Transverse colon (tissue), 4 donors: ENCODE measurements at regions not wholly inside any gene's neighbourhood (a gene's known extent, or its start where the extent isn't known, plus 50 kb on each side); places are given as distances from the start of the nearest gene placed in this dataset.

ENCODE experiments used
- DNase-seq: peaks from one replicate; pipeline ENCODE4 v3.0.0-alpha.2; 2019
- H3K27ac ChIP-seq, 4 donors: fragments of 200-600 bp; sonication (generic); 2 replicates each; pipeline ENCODE4 v1.5.1; 2016 to 2018; ENCODE audit warnings: inconsistent platforms in 4 of 4
- H3K27me3 ChIP-seq: fragments of 200-600 bp; sonication (generic); 2 replicates; pipeline ENCODE4 v1.5.1; 2017; ENCODE audit warnings: inconsistent platforms
- H3K36me3 ChIP-seq, 4 donors: fragments of 200-600 bp; sonication (generic); 2 replicates each; pipeline ENCODE4 v1.5.1; 2017 to 2019; ENCODE audit warnings: inconsistent platforms in 4 of 4
- H3K4me1 ChIP-seq, 4 donors: fragments of 200-600 bp; sonication (generic); 2 replicates each; pipeline ENCODE4 v1.5.1; 2017 to 2020; ENCODE audit warnings: inconsistent platforms in 4 of 4
- H3K4me3 ChIP-seq, 4 donors: fragments of 200-600 bp; sonication (generic); 1 replicate in 1 of 4; 2 replicates in 3 of 4; pipeline versions ENCODE4 v1.5.1 to v1.6.1; 2017 to 2019; ENCODE audit warnings: inconsistent platforms in 4 of 4
- H3K9me3 ChIP-seq, 2 donors: fragments of 200-600 bp; sonication (generic); 2 replicates each; pipeline ENCODE4 v1.5.1; 2017 to 2019; ENCODE audit warnings: inconsistent platforms in 2 of 2
- EP300 ChIP-seq: sonication (generic); formaldehyde crosslinking; IDR thresholded peaks from one replicate; pipeline ENCODE4 v1.6.1; 2017; ENCODE audit warnings: antibody characterized with exemption, low read depth
- POLR2A ChIP-seq: fragments of 450-650 bp; IDR thresholded peaks from one replicate; pipeline ENCODE4 v1.6.1; 2016; ENCODE audit warnings: antibody characterized with exemption, mild to moderate bottlenecking, moderate library complexity
- POLR2AphosphoS5 ChIP-seq, 3 donors: sonication (generic); formaldehyde crosslinking; IDR thresholded peaks; one replicate each; pipeline ENCODE4 v1.6.1; 2016; ENCODE audit warnings: antibody characterized with exemption in 3 of 3
- WGBS, 2 donors: methylation state at CpG; one replicate each; pipeline ENCODE4 v1.1.5; 2018; ENCODE audit warnings: low coverage in 1 of 2; 5-methylcytosine and 5-hydroxymethylcytosine counted together
- in situ Hi-C, 4 donors: fragments of 200-750 bp; cut with MboI; loops; one replicate each; pipeline versions ENCODE4 v1.15.0 to v1.15.1; 2017; ENCODE audit warnings: low sequenced_read_pairs in 3 of 4, low pct_ligation_motif_present in 1 of 4, low pct_unique_long_range_greater_than_20kb in 1 of 4
- intact Hi-C: fragments of 100-400 bp; cut with DNase I; formaldehyde crosslinking; loops from one replicate; pipeline ENCODE4 v1.15.1; 2023; ENCODE audit warnings: low total_unique reads
- TF ChIP-seq, protein P1 (sequence below), 5 experiments: fragments of 200-600 bp in 3 of 5; fragments of 450-650 bp in 2 of 5; sonication (generic) in 3 of 5; IDR thresholded peaks; 1 replicate in 2 of 5; 2 replicates in 3 of 5; pipeline ENCODE4 v1.5.1; 2016 to 2017; ENCODE audit warnings: antibody characterized with exemption in 5 of 5, inconsistent platforms in 3 of 5, mild to moderate bottlenecking in 2 of 5, moderate library complexity in 1 of 5

DNA sequence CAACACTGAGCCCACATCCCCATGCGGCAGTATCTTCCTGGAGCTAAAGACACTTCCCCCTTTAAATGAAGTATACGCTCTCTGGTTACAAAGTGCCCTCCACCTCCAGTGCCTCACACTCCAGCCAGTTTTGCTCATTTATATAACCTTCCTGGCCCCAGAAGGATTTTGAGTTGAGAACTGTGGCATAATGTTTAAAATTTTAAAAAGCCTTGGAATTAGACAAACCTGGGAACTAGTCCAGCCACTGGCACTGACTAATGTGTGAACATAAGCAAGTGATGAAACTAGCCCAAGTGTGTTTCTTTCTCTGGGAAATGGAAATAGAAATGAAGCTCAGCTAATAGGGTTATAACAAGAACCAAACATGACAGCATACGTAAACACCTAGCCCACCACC, 723.7 kb upstream of the USP15 start:
- no peak overlapping the region for H3K4me3 ChIP-seq
- in situ Hi-C loops, result no loop called here
- no peaks in the 10 kb centered on the region for H3K36me3 ChIP-seq
- intact Hi-C loops, result no loop called here
- 70 to 88% methylated on average over 3 of the region's 3 CpGs for WGBS, 2 donors
- no peak overlapping the region for H3K27ac ChIP-seq
- TF ChIP-seq, protein P1, sequence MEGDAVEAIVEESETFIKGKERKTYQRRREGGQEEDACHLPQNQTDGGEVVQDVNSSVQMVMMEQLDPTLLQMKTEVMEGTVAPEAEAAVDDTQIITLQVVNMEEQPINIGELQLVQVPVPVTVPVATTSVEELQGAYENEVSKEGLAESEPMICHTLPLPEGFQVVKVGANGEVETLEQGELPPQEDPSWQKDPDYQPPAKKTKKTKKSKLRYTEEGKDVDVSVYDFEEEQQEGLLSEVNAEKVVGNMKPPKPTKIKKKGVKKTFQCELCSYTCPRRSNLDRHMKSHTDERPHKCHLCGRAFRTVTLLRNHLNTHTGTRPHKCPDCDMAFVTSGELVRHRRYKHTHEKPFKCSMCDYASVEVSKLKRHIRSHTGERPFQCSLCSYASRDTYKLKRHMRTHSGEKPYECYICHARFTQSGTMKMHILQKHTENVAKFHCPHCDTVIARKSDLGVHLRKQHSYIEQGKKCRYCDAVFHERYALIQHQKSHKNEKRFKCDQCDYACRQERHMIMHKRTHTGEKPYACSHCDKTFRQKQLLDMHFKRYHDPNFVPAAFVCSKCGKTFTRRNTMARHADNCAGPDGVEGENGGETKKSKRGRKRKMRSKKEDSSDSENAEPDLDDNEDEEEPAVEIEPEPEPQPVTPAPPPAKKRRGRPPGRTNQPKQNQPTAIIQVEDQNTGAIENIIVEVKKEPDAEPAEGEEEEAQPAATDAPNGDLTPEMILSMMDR (IDR thresholded peaks at IDR 0.05), result no peak
- TF ChIP-seq POLR2A, result no peak
- no peak for TF ChIP-seq EP300
- TF ChIP-seq POLR2AphosphoS5 (IDR thresholded peaks at IDR 0.05), result no peak
- no peaks in the 10 kb centered on the region for H3K4me1 ChIP-seq
- H3K9me3 ChIP-seq, result no peaks in the 10 kb centered on the region
- DNase-seq, result no peak
- H3K27me3 ChIP-seq, result no peaks in the 10 kb centered on the region

DNA sequence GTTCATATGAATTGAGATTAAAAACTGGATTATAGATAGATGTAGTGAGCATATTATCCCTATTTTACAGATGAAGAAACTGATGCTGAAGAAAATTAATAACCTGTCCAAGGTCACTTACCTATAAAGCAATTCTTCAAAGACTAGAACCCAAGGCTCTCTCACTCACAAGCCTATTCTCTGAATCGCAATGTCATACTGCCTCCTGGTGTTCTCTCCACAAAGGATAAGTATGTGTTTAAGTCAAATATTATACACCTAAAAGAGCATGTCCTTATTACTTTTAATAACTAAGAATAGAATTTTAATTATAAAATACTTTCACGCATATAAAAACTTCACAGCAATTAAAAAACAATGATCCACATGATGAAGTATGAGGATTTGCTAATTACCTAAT, 721.3 kb upstream of the USP15 start:
- H3K4me1 ChIP-seq, result no peaks in the 10 kb centered on the region
- H3K9me3 ChIP-seq, result no peaks in the 10 kb centered on the region
- no peak overlapping the region for H3K27ac ChIP-seq
- WGBS, 2 donors, result 87% methylated on average over 2 of the region's 2 CpGs
- no peak for DNase-seq
- no peaks in the 10 kb centered on the region for H3K36me3 ChIP-seq
- H3K4me3 ChIP-seq, result peak overlapping the region in 1 of 4 donors; percentile 5
- TF ChIP-seq, protein P1 (IDR thresholded peaks at IDR 0.05), result no peak
- no peak for TF ChIP-seq POLR2AphosphoS5 (IDR thresholded peaks at IDR 0.05)
- TF ChIP-seq POLR2A, result no peak
- TF ChIP-seq EP300, result no peak
- no peaks in the 10 kb centered on the region for H3K27me3 ChIP-seq
- in situ Hi-C loops, result no loop called here
- intact Hi-C loops, result no loop called here

DNA sequence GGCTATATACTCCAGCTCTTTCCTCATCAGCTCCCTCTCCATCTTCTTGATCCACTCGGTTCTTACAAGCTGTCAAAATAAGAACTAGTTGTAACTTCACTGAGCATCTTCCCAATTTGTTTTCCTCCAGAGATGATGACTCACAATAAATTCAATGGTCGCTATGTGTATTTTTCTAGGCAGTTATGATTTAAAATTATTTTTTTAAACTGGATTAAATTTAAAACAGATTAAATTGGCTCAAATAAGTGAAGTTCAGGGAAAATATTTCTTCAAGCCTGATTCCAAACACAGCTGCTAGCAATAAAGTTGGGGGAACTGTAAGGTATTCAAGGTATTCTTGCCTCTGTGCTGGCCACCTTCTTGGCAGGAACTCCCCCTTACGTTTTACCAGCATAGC, 717.7 kb upstream of the USP15 start:
- intact Hi-C loops, result no loop called here
- H3K4me1 ChIP-seq, result no peaks in the 10 kb centered on the region
- WGBS, 2 donors, result 46% methylated on average over 3 of the region's 3 CpGs
- no peaks in the 10 kb centered on the region for H3K9me3 ChIP-seq
- in situ Hi-C loops, result no loop called here
- no peaks in the 10 kb centered on the region for H3K36me3 ChIP-seq
- no peak for DNase-seq
- H3K27me3 ChIP-seq, result no peaks in the 10 kb centered on the region
- TF ChIP-seq POLR2AphosphoS5 (IDR thresholded peaks at IDR 0.05) (no peak), POLR2A (no peak), EP300 (no peak)
- TF ChIP-seq, protein P1 (IDR thresholded peaks at IDR 0.05), result no peak
- no peak overlapping the region for H3K4me3 ChIP-seq
- H3K27ac ChIP-seq, result no peak overlapping the region

DNA sequence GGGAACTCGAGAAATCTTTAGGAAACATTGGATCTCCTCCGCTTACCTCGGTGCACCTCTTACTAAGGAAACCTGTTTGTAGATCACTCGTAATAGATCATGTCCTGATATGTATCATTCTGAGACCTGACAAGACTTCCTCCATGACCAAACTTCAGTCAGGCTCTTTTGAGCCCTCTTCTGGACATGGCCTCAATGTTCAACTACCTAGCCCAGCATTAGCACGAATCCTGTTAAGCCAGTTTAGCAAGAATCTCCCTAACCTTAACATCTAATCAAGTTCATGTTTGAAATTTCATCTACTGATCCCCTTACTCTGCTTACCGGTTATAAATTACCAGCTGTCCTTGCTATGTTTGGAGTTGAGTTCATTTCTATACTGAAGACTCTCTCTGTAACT, 713.9 kb upstream of the USP15 start:
- Histone ChIP-seq H3K4me1 (no peaks in the 10 kb centered on the region), H3K36me3 (no peaks in the 10 kb centered on the region), H3K27me3 (no peaks in the 10 kb centered on the region), H3K9me3 (no peaks in the 10 kb centered on the region), H3K4me3 (no peak overlapping the region), H3K27ac (no peak overlapping the region)
- in situ Hi-C loops, result no loop called here
- WGBS, 2 donors, result 74 to 76% methylated on average over 6 of the region's 6 CpGs
- TF ChIP-seq, protein P1 (IDR thresholded peaks at IDR 0.05), result no peak
- TF ChIP-seq POLR2AphosphoS5 (IDR thresholded peaks at IDR 0.05), result no peak
- no peak for TF ChIP-seq EP300
- TF ChIP-seq POLR2A, result no peak
- intact Hi-C loops, result no loop called here
- DNase-seq, result no peak
